ENCODE measurements at regions not wholly inside any gene's neighbourhood (a gene's known extent, or its start where the extent isn't known, plus 50 kb on each side); places are given as distances from the start of the nearest gene placed in this dataset.

- TF ChIP-seq POLR2A (IDR thresholded peaks at IDR 0.05) (no peak), CTCF (IDR thresholded peaks at IDR 0.05) (no peak), EP300 (IDR thresholded peaks at IDR 0.05) (no peak), POLR2AphosphoS5 (IDR thresholded peaks at IDR 0.05) (no peak)
These were observed 761.0 kb upstream of the POU3F3 start for GRCh38 chr2:104092886-104093285.
